Peyer's patch (tissue), 4 donors: ENCODE measurements at regions not wholly inside any gene's neighbourhood (a gene's known extent, or its start where the extent isn't known, plus 50 kb on each side); places are given as distances from the start of the nearest gene placed in this dataset.

ENCODE experiments used
- POLR2A ChIP-seq, 2 donors: fragments of 450-650 bp; IDR thresholded peaks; one replicate each; pipeline ENCODE4 v1.5.1; 2017; ENCODE audit warnings: antibody characterized with exemption in 2 of 2, mild to moderate bottlenecking in 2 of 2, moderate library complexity in 2 of 2
- TF ChIP-seq, protein P1 (sequence below), 6 experiments: fragments of 450-650 bp in 4 of 6; fragments of 200-600 bp in 2 of 6; sonication (generic) in 1 of 6; IDR thresholded peaks; one replicate each; pipeline ENCODE4 v1.5.1; 2017 to 2019; ENCODE audit warnings: antibody characterized with exemption in 6 of 6, mild to moderate bottlenecking in 3 of 6, moderate library complexity in 1 of 6

DNA sequence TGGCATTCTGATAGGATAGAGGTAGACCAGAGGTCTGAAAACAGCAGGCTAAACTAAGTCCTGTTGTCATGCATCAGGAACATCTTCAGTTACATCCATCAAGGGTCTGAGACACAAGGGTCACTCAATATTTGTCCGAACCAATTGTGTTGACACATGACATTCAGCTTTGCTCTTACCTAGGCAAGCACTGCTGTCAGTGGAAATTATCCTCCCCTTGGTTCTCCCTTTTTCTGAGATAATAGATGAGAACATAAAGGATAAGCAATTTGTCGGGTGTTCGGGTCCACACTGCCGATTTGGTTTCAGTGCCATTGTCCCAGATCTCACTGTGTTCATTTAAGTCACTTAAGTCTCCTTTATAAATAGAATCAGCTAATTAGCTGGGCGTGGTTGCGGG lies 148.3 kb upstream of the MSX2 start:
- TF ChIP-seq, protein P1, sequence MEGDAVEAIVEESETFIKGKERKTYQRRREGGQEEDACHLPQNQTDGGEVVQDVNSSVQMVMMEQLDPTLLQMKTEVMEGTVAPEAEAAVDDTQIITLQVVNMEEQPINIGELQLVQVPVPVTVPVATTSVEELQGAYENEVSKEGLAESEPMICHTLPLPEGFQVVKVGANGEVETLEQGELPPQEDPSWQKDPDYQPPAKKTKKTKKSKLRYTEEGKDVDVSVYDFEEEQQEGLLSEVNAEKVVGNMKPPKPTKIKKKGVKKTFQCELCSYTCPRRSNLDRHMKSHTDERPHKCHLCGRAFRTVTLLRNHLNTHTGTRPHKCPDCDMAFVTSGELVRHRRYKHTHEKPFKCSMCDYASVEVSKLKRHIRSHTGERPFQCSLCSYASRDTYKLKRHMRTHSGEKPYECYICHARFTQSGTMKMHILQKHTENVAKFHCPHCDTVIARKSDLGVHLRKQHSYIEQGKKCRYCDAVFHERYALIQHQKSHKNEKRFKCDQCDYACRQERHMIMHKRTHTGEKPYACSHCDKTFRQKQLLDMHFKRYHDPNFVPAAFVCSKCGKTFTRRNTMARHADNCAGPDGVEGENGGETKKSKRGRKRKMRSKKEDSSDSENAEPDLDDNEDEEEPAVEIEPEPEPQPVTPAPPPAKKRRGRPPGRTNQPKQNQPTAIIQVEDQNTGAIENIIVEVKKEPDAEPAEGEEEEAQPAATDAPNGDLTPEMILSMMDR (IDR thresholded peaks at IDR 0.05), result no peak
- TF ChIP-seq POLR2A (IDR thresholded peaks at IDR 0.05), result no peak
